ENCODE measurements at regions not wholly inside any gene's neighbourhood (a gene's known extent, or its start where the extent isn't known, plus 50 kb on each side); places are given as distances from the start of the nearest gene placed in this dataset.

GRCh38 chr3:43949594-43949993 is 258.9 kb downstream of the ABHD5 start:
- Histone ChIP-seq H3K27ac (ENCODE audit: low read length) (no peak overlapping the region), H3K4me1 (ENCODE audit: control insufficient read depth, insufficient read depth, low read length) (no peaks in the 10 kb centered on the region), H3K27me3 (ENCODE audit: control insufficient read depth, insufficient read depth, low read length) (no peaks in the 10 kb centered on the region), H3K4me3 (ENCODE audit: low read length) (no peak overlapping the region), H3K9me3 (ENCODE audit: control insufficient read depth, insufficient read depth, low read length) (no peaks in the 10 kb centered on the region), H3K36me3 (ENCODE audit: control insufficient read depth, insufficient read depth, low read length) (no peaks in the 10 kb centered on the region)
- DNase-seq (no peak), ATAC-seq (no peak)
- Mint-ChIP-seq H3K27me3 (ENCODE audit: low read depth in 2 of 2) (peaks cover 0 to 6% of the 10 kb centered on the region in 2 donors), H3K27ac (no peak overlapping the region), H3K4me3 (no peak overlapping the region), H3K36me3 (no peaks in the 10 kb centered on the region), H3K9me3 (no peaks in the 10 kb centered on the region), H3K4me1 (no peaks in the 10 kb centered on the region)
- intact Hi-C loops (cut with micrococcal nuclease), result no loop called here
- TF ChIP-seq CTCF (IDR thresholded peaks at IDR 0.05), result no peak
- WGBS (ENCODE audit: insufficient coverage), result 80% methylated on average over 6 of the region's 6 CpGs

- H3K4me3 ChIP-seq (ENCODE audit: low read length), result no peak overlapping the region
- Mint-ChIP-seq H3K27me3 (ENCODE audit: low read depth in 2 of 2) (peaks cover 5 to 7% of the 10 kb centered on the region in 2 donors), H3K9me3 (no peaks in the 10 kb centered on the region), H3K4me3 (no peak overlapping the region), H3K27ac (no peak overlapping the region), H3K36me3 (no peaks in the 10 kb centered on the region), H3K4me1 (no peaks in the 10 kb centered on the region)
- H3K27me3 ChIP-seq (ENCODE audit: control insufficient read depth, insufficient read depth, low read length), result no peaks in the 10 kb centered on the region
- TF ChIP-seq CTCF (IDR thresholded peaks at IDR 0.05), result no peak
- ATAC-seq, result no peak
- H3K9me3 ChIP-seq (ENCODE audit: control insufficient read depth, insufficient read depth, low read length), result no peaks in the 10 kb centered on the region
- H3K4me1 ChIP-seq (ENCODE audit: control insufficient read depth, insufficient read depth, low read length), result no peaks in the 10 kb centered on the region
- no peaks in the 10 kb centered on the region for H3K36me3 ChIP-seq (ENCODE audit: control insufficient read depth, insufficient read depth, low read length)
- DNase-seq, result no peak
- H3K27ac ChIP-seq (ENCODE audit: low read length), result no peak overlapping the region
- intact Hi-C loops (cut with micrococcal nuclease), result no loop called here
- 50% methylated on average over 4 of the region's 4 CpGs for WGBS (ENCODE audit: insufficient coverage)
These were observed 260.0 kb downstream of the ABHD5 start for GRCh38 chr3:43950775-43951174.

GRCh38 chr3:43951813-43952212 is 261.1 kb downstream of the ABHD5 start:
- intact Hi-C loops (cut with micrococcal nuclease), result no loop called here
- H3K36me3 ChIP-seq (ENCODE audit: control insufficient read depth, insufficient read depth, low read length), result no peaks in the 10 kb centered on the region
- no peak for DNase-seq
- no peaks in the 10 kb centered on the region for H3K36me3 Mint-ChIP-seq
- no peaks in the 10 kb centered on the region for H3K9me3 ChIP-seq (ENCODE audit: control insufficient read depth, insufficient read depth, low read length)
- H3K27me3 ChIP-seq (ENCODE audit: control insufficient read depth, insufficient read depth, low read length), result no peaks in the 10 kb centered on the region
- no peak overlapping the region for H3K27ac Mint-ChIP-seq
- H3K9me3 Mint-ChIP-seq, result no peaks in the 10 kb centered on the region
- WGBS (ENCODE audit: insufficient coverage), result 76% methylated on average over 4 of the region's 4 CpGs
- H3K4me3 Mint-ChIP-seq, result no peak overlapping the region
- no peak overlapping the region for H3K27ac ChIP-seq (ENCODE audit: low read length)
- no peak for ATAC-seq
- H3K4me3 ChIP-seq (ENCODE audit: low read length), result no peak overlapping the region
- H3K4me1 Mint-ChIP-seq, result no peaks in the 10 kb centered on the region
- H3K27me3 Mint-ChIP-seq (ENCODE audit: low read depth in 2 of 2), result peaks cover 7 to 17% of the 10 kb centered on the region in 2 donors
- H3K4me1 ChIP-seq (ENCODE audit: control insufficient read depth, insufficient read depth, low read length), result no peaks in the 10 kb centered on the region
- no peak for TF ChIP-seq CTCF (IDR thresholded peaks at IDR 0.05)

GRCh38 chr3:43953380-43953779 is 262.6 kb downstream of the ABHD5 start:
- Histone ChIP-seq H3K4me1 (ENCODE audit: control insufficient read depth, insufficient read depth, low read length) (no peaks in the 10 kb centered on the region), H3K36me3 (ENCODE audit: control insufficient read depth, insufficient read depth, low read length) (no peaks in the 10 kb centered on the region), H3K27me3 (ENCODE audit: control insufficient read depth, insufficient read depth, low read length) (no peaks in the 10 kb centered on the region), H3K27ac (ENCODE audit: low read length) (no peak overlapping the region), H3K4me3 (ENCODE audit: low read length) (no peak overlapping the region), H3K9me3 (ENCODE audit: control insufficient read depth, insufficient read depth, low read length) (no peaks in the 10 kb centered on the region)
- ATAC-seq, result no peak
- H3K27ac Mint-ChIP-seq, result no peak overlapping the region
- 91% methylated on average over 10 of the region's 10 CpGs for WGBS (ENCODE audit: insufficient coverage)
- no peaks in the 10 kb centered on the region for H3K9me3 Mint-ChIP-seq
- DNase-seq, result no peak
- no peak for TF ChIP-seq CTCF (IDR thresholded peaks at IDR 0.05)
- H3K27me3 Mint-ChIP-seq (ENCODE audit: low read depth in 2 of 2), result peaks cover 7 to 18% of the 10 kb centered on the region in 2 donors
- intact Hi-C loops (cut with micrococcal nuclease), result no loop called here
- no peaks in the 10 kb centered on the region for H3K36me3 Mint-ChIP-seq
- H3K4me1 Mint-ChIP-seq, result no peaks in the 10 kb centered on the region
- no peak overlapping the region for H3K4me3 Mint-ChIP-seq
